ENCODE measurements at regions not wholly inside any gene's neighbourhood (a gene's known extent, or its start where the extent isn't known, plus 50 kb on each side); places are given as distances from the start of the nearest gene placed in this dataset.

DNA sequence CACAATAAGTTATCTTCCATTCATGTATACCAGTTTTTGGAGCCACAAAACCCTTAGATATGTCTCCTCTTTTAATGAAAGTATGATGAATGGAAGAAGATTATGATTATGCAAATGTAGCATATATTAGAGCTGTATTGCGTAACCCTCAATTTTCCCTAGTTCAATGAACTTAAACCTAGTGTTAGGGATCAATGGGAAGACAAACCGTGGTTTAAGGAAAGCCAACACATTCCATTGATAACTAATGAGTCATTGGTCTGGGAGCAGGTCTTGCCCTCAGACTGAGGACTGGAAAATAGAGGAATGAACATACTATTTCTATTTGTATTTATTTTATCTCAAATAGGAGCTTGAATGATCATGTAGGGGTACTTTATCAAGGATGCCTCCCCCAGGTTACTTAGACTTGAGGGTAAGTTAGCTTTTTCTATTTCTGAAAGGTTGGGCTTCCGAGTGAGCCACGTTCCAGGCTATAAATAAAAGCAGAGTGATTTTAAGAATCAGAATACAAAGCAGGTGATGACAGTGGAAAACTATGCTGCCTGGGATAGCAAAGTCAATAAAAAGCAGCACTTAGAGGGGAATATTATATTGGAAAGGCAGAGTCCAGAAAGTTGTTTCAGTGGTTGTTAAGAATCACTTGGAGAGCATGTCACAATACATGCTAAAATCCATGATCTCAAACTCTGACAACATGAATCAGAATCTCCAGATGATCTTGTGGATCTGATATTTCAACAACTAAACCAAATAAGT lies 356.0 kb downstream of the ADAM29 start:
- Histone ChIP-seq H3K36me3 (ENCODE audit: insufficient read depth, low read length) (no peaks in the 10 kb centered on the region), H3K9ac (ENCODE audit: insufficient read length) (no peak overlapping the region), H3K4me3 (no peak overlapping the region), H3K27ac (no peak overlapping the region), H3K9me3 (ENCODE audit: low read depth, low read length) (no peaks in the 10 kb centered on the region)
- DNase-seq (ENCODE audit: low read depth, low spot score) = no peak
- no peak for TF ChIP-seq POLR2AphosphoS5 (IDR thresholded peaks at IDR 0.05; ENCODE audit: borderline replicate concordance, low read depth, low read length)
- TF ChIP-seq EZH2 (IDR thresholded peaks at IDR 0.05) = no peak
- no peak for TF ChIP-seq FOXP2 (optimal IDR thresholded peaks at IDR 0.05; ENCODE audit: control extremely low read depth, extremely low read length, insufficient read depth)

- Histone ChIP-seq H3K27ac (no peak overlapping the region), H3K9me3 (ENCODE audit: low read depth, low read length) (no peaks in the 10 kb centered on the region), H3K36me3 (ENCODE audit: insufficient read depth, low read length) (no peaks in the 10 kb centered on the region), H3K9ac (ENCODE audit: insufficient read length) (no peak overlapping the region), H3K4me3 (no peak overlapping the region)
- TF ChIP-seq POLR2AphosphoS5 (IDR thresholded peaks at IDR 0.05; ENCODE audit: borderline replicate concordance, low read depth, low read length) (no peak), EZH2 (IDR thresholded peaks at IDR 0.05) (no peak), FOXP2 (optimal IDR thresholded peaks at IDR 0.05; ENCODE audit: control extremely low read depth, extremely low read length, insufficient read depth) (no peak)
- no peak for DNase-seq (ENCODE audit: low read depth, low spot score)
Measured at GRCh38 chr4:175277816-175278215, 359.7 kb downstream of the ADAM29 start.

DNA sequence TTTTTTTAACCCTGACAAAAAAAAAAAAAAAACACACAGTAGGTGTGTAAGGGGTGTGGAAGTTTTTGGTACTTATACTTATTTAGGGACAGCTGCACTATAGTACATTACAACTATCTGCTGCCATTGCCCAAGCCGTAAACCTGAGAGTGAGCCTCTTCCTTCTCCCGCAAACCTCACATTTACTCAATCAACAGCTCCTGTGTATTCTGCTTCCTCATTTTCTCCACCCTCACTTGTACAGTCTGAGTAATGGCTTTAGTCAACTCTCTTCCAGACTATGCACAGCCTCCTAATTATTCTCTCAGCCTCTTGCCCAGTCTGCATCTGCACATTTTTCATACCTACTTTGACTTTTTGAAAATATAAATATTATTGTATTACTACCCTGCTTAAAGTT lies 362.0 kb downstream of the ADAM29 start:
- TF ChIP-seq FOXP2 (optimal IDR thresholded peaks at IDR 0.05; ENCODE audit: control extremely low read depth, extremely low read length, insufficient read depth) (no peak), POLR2AphosphoS5 (IDR thresholded peaks at IDR 0.05; ENCODE audit: borderline replicate concordance, low read depth, low read length) (no peak), EZH2 (IDR thresholded peaks at IDR 0.05) (no peak)
- Histone ChIP-seq H3K27ac (no peak overlapping the region), H3K36me3 (ENCODE audit: insufficient read depth, low read length) (no peaks in the 10 kb centered on the region), H3K9ac (ENCODE audit: insufficient read length) (no peak overlapping the region), H3K4me3 (no peak overlapping the region), H3K9me3 (ENCODE audit: low read depth, low read length) (no peaks in the 10 kb centered on the region)
- no peak for DNase-seq (ENCODE audit: low read depth, low spot score)

- H3K9ac ChIP-seq (ENCODE audit: insufficient read length) = no peak overlapping the region
- no peak for DNase-seq (ENCODE audit: low read depth, low spot score)
- no peaks in the 10 kb centered on the region for H3K9me3 ChIP-seq (ENCODE audit: low read depth, low read length)
- TF ChIP-seq POLR2AphosphoS5 (IDR thresholded peaks at IDR 0.05; ENCODE audit: borderline replicate concordance, low read depth, low read length) (no peak), FOXP2 (optimal IDR thresholded peaks at IDR 0.05; ENCODE audit: control extremely low read depth, extremely low read length, insufficient read depth) (no peak), EZH2 (IDR thresholded peaks at IDR 0.05) (no peak)
- H3K36me3 ChIP-seq (ENCODE audit: insufficient read depth, low read length) = no peaks in the 10 kb centered on the region
- no peak overlapping the region for H3K4me3 ChIP-seq
- no peak overlapping the region for H3K27ac ChIP-seq
Measured at GRCh38 chr4:175281894-175282293, 363.7 kb downstream of the ADAM29 start.

DNA sequence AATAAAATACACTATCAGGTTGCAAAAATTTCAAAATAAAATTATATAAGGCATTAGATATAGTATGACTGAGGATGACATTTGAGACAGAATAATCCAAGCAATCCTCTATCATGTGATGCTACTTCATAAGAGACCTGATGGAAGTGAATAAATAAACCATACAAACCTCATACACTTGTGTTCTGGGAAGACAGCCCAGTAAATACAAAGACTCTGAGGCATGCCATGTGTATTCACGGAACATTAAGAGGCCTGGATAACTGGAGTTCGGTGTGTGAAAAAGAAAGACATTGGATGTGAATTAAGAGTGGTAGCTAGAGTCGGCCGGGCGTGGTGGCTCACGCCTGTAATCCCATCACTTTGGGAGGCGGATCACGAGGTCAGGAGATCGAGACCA lies 364.2 kb downstream of the ADAM29 start:
- no peak for DNase-seq (ENCODE audit: low read depth, low spot score)
- Histone ChIP-seq H3K9me3 (ENCODE audit: low read depth, low read length) (no peaks in the 10 kb centered on the region), H3K36me3 (ENCODE audit: insufficient read depth, low read length) (no peaks in the 10 kb centered on the region), H3K27ac (no peak overlapping the region), H3K9ac (ENCODE audit: insufficient read length) (no peak overlapping the region), H3K4me3 (no peak overlapping the region)
- TF ChIP-seq FOXP2 (optimal IDR thresholded peaks at IDR 0.05; ENCODE audit: control extremely low read depth, extremely low read length, insufficient read depth) (no peak), POLR2AphosphoS5 (IDR thresholded peaks at IDR 0.05; ENCODE audit: borderline replicate concordance, low read depth, low read length) (no peak), EZH2 (IDR thresholded peaks at IDR 0.05) (no peak)

DNA sequence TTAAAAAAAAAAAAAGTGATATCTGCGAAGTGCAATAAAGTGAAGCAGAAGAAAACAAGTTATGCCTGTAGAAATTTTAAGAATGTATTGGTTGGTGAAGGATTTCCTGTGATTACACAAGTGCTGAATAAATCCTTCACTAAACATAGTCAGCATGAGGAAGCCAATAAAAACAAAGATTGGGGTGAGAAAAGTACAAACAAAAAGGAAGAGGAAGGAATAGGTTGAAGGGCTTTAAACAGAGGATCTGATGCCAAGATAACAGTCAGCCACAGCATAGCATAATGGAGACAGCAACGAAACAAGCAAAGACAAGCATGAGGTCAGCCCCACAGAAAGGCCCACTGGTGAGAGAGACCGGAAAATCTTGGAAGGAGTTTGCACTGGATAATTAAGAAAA lies 372.2 kb downstream of the ADAM29 start:
- no peak for TF ChIP-seq EZH2 (IDR thresholded peaks at IDR 0.05)
- no peak for TF ChIP-seq FOXP2 (optimal IDR thresholded peaks at IDR 0.05; ENCODE audit: control extremely low read depth, extremely low read length, insufficient read depth)
- TF ChIP-seq POLR2AphosphoS5 (IDR thresholded peaks at IDR 0.05; ENCODE audit: borderline replicate concordance, low read depth, low read length) = no peak
- DNase-seq (ENCODE audit: low read depth, low spot score) = no peak
- no peak overlapping the region for H3K27ac ChIP-seq

DNA sequence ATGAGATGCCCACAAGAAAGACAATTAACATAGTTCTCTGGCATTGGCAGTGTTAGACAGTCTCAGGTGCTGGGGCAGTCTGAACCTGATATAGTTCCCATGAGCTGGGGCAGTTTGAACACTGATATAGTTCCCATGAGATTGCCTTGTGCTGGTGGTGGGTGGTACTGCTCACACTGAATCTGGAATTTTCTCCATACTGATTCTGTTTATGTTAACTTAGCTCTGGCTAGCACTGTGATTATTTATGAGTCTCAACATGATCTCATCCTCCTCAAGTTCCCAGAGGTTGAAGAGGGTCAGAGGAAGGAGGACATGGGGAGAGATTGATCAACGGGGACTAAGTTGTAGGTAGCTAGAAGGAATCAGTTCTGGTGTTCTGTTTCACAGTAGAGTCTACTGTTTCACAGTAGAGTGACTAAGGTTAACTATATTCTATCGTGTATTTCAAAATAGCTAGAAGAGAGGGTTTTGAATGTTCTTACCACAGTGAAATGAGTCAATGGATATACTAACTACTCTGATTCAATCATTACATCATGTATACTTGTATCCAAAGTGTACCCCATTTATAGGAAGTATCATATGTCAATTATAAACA lies 379.9 kb downstream of the ADAM29 start:
- Histone ChIP-seq H3K36me3 (ENCODE audit: insufficient read depth, low read length) (no peaks in the 10 kb centered on the region), H3K9me3 (ENCODE audit: low read depth, low read length) (no peaks in the 10 kb centered on the region), H3K9ac (ENCODE audit: insufficient read length) (no peak overlapping the region), H3K27ac (no peak overlapping the region), H3K4me3 (no peak overlapping the region)
- no peak for TF ChIP-seq POLR2AphosphoS5 (IDR thresholded peaks at IDR 0.05; ENCODE audit: borderline replicate concordance, low read depth, low read length)
- TF ChIP-seq FOXP2 (optimal IDR thresholded peaks at IDR 0.05; ENCODE audit: control extremely low read depth, extremely low read length, insufficient read depth) = no peak
- no peak for TF ChIP-seq EZH2 (IDR thresholded peaks at IDR 0.05)
- no peak for DNase-seq (ENCODE audit: low read depth, low spot score)

More for the DNA sequence above, 372.2 kb downstream of the ADAM29 start:
- H3K4me3 ChIP-seq = no peak overlapping the region
- no peaks in the 10 kb centered on the region for H3K9me3 ChIP-seq (ENCODE audit: low read depth, low read length)
- no peaks in the 10 kb centered on the region for H3K36me3 ChIP-seq (ENCODE audit: insufficient read depth, low read length)
- H3K9ac ChIP-seq (ENCODE audit: insufficient read length) = no peak overlapping the region

GRCh38 chr4:175306436-175306835 lies 388.3 kb downstream of the ADAM29 start:
- Histone ChIP-seq H3K9ac (ENCODE audit: insufficient read length) (no peak overlapping the region), H3K36me3 (ENCODE audit: insufficient read depth, low read length) (no peaks in the 10 kb centered on the region), H3K27ac (no peak overlapping the region), H3K4me3 (no peak overlapping the region), H3K9me3 (ENCODE audit: low read depth, low read length) (no peaks in the 10 kb centered on the region)
- DNase-seq (ENCODE audit: low read depth, low spot score) = no peak
- no peak for TF ChIP-seq POLR2AphosphoS5 (IDR thresholded peaks at IDR 0.05; ENCODE audit: borderline replicate concordance, low read depth, low read length)
- no peak for TF ChIP-seq EZH2 (IDR thresholded peaks at IDR 0.05)
- TF ChIP-seq FOXP2 (optimal IDR thresholded peaks at IDR 0.05; ENCODE audit: control extremely low read depth, extremely low read length, insufficient read depth) = no peak

Measured in SK-N-MC (cell line).